ENCODE measurements at regions not wholly inside any gene's neighbourhood (a gene's known extent, or its start where the extent isn't known, plus 50 kb on each side); places are given as distances from the start of the nearest gene placed in this dataset.

DNA sequence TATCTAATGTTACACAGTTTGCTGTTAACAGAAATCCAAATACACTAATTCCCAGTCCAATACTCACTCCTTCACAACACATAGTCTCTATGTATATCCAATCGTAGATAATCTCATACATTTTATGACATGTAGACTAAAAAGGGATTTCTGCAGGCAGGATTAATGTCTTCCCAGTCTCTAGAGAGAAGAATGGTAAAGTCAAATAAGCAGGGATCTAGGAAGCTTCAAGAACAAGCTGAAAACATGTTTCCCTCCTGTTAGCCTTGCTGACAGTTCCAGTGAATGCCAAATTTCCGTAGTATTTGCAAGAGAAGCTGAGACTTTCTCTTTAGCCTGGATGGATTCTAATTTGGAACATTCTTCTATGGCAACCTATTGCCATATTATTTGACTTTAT, 500.1 kb downstream of the IGSF11 start:
- TF ChIP-seq POLR2AphosphoS5 (IDR thresholded peaks at IDR 0.05) (no peak), EP300 (IDR thresholded peaks at IDR 0.05; ENCODE audit: low read depth) (no peak), POLR2A (IDR thresholded peaks at IDR 0.05) (no peak)
- TF ChIP-seq, protein P1, sequence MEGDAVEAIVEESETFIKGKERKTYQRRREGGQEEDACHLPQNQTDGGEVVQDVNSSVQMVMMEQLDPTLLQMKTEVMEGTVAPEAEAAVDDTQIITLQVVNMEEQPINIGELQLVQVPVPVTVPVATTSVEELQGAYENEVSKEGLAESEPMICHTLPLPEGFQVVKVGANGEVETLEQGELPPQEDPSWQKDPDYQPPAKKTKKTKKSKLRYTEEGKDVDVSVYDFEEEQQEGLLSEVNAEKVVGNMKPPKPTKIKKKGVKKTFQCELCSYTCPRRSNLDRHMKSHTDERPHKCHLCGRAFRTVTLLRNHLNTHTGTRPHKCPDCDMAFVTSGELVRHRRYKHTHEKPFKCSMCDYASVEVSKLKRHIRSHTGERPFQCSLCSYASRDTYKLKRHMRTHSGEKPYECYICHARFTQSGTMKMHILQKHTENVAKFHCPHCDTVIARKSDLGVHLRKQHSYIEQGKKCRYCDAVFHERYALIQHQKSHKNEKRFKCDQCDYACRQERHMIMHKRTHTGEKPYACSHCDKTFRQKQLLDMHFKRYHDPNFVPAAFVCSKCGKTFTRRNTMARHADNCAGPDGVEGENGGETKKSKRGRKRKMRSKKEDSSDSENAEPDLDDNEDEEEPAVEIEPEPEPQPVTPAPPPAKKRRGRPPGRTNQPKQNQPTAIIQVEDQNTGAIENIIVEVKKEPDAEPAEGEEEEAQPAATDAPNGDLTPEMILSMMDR (IDR thresholded peaks at IDR 0.05) = no peak

Measured in transverse colon (tissue), 4 donors.